Stimulated activated naive CD8-positive, alpha-beta T cell treated with anti-CD3 and anti-CD28 coated beads, Interleukin-15, amount 100 ng/mL, for 72 hours (primary cell): ENCODE measurements at regions not wholly inside any gene's neighbourhood (a gene's known extent, or its start where the extent isn't known, plus 50 kb on each side); places are given as distances from the start of the nearest gene placed in this dataset.

Experiments used
- ATAC-seq: fragments of 150-1000 bp; cut with Tn5 transposase; 2 replicates; pipeline ENCODE4 v1.10.0; 2021; ENCODE audit warnings: mild to moderate bottlenecking, moderate library complexity
- DNase-seq, 2 donors: peaks; one replicate each; pipeline ENCODE4 v3.0.0; 2021 to 2022
- H3K27ac Mint-ChIP-seq, 2 donors: one replicate each; pipeline ENCODE4 v1.8.0; 2022; ENCODE audit warnings: mild to moderate bottlenecking in 2 of 2, mixed read lengths in 2 of 2, moderate library complexity in 2 of 2
- H3K27me3 Mint-ChIP-seq: one replicate; pipeline ENCODE4 v1.8.0; 2022; ENCODE audit warnings: mixed read lengths
- H3K4me1 Mint-ChIP-seq: one replicate; pipeline ENCODE4 v1.8.0; 2022; ENCODE audit warnings: mild to moderate bottlenecking, mixed read lengths
- H3K4me3 Mint-ChIP-seq, 2 donors: one replicate each; pipeline ENCODE4 v1.8.0; 2022; ENCODE audit warnings: mild to moderate bottlenecking in 2 of 2, mixed read lengths in 2 of 2, moderate library complexity in 1 of 2
- H3K9me3 Mint-ChIP-seq, 2 donors: one replicate each; pipeline ENCODE4 v1.8.0; 2022; ENCODE audit warnings: mixed read lengths in 2 of 2

DNA sequence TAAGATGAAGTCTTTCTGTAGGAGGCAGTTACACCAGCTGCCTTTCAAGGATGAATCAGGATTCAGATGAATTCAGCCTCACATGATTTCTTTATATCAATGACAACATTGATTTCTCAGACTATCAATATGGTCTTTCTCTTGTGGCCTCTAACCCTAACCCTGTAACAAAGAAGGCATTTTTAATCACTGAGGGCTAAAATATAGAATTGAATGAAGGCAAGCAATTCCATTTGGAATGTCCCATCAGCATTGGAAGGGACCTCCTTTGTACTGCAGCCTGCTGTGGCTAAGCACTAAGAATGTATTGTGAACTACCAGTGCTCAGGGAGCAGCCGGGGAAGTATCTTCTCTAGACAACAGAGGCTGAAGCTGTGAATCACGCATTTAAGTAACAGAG is 90.6 kb upstream of the FRMD6 start:
- no peaks in the 10 kb centered on the region for H3K4me1 Mint-ChIP-seq
- H3K27me3 Mint-ChIP-seq = no peaks in the 10 kb centered on the region
- ATAC-seq (no peak), DNase-seq (no peak)
- no peaks in the 10 kb centered on the region for H3K9me3 Mint-ChIP-seq
- H3K27ac Mint-ChIP-seq = no peak overlapping the region
- no peak overlapping the region for H3K4me3 Mint-ChIP-seq

DNA sequence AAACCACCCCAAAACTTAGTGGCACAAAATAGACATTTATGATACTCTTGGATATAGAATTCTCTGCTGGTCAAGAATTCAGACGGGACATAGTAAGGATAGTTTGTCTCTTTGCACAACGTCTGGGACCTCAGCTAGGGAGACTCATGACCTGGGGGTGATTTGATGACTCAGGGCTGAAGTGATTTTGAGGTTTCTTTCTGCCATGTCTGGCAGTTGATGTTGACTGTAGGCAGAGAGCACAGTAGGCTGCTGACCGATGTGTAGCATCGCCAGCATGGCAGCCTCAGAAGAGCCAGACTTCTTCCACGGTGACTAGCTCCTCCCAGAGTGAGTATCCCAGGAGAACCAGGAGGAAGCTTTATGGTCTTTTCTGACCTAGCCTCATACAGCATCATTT is 88.9 kb upstream of the FRMD6 start:
- ATAC-seq (no peak), DNase-seq (no peak)
- no peaks in the 10 kb centered on the region for H3K27me3 Mint-ChIP-seq
- H3K4me1 Mint-ChIP-seq = peaks cover 8% of the 10 kb centered on the region
- H3K9me3 Mint-ChIP-seq = no peaks in the 10 kb centered on the region
- no peak overlapping the region for H3K4me3 Mint-ChIP-seq
- no peak overlapping the region for H3K27ac Mint-ChIP-seq

DNA sequence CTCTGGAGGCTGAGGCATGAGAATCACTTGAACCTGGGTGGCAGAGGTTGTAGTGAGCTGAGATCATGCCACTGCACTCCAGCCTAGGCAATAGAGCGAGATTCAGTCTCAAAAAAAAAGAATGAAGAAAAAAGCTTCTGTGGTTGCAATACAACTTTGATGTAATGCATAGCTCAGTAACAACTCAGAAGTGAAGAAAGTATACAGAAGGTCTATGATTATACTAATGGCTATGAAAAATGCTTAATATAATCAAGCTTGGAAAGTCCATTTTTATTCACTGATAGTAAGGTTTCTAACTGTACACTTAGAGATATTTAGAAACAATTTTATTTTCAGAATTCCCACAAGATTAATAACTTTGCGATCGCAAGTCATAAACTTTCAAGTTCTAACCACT is 88.2 kb upstream of the FRMD6 start:
- H3K4me3 Mint-ChIP-seq = no peak overlapping the region
- no peak for ATAC-seq
- H3K9me3 Mint-ChIP-seq = no peaks in the 10 kb centered on the region
- no peak for DNase-seq
- H3K27me3 Mint-ChIP-seq = no peaks in the 10 kb centered on the region
- peaks cover 8% of the 10 kb centered on the region for H3K4me1 Mint-ChIP-seq
- H3K27ac Mint-ChIP-seq = no peak overlapping the region

DNA sequence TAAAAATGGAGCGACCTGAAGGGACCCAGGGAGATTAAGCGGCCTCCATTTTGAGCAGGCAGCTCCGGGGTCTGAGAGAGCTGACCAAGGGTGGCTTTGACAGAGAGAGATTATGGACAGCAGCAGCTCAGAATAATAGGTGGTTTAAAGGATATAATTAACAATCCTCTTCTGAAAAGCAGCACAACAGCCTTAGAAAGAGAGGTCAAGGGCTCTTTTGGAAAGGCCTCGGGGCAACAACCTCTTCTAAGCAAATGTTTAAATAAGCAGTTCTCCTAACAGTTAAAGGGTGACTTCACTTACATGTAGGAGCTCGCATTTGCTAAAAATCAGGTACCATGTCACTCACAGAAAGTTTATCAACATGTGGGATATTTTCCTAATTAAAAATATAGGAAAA is 87.2 kb upstream of the FRMD6 start:
- no peak for ATAC-seq
- Mint-ChIP-seq H3K27ac (no peak overlapping the region), H3K27me3 (no peaks in the 10 kb centered on the region), H3K4me3 (no peak overlapping the region), H3K4me1 (peaks cover 8% of the 10 kb centered on the region), H3K9me3 (no peaks in the 10 kb centered on the region)
- DNase-seq = no peak

DNA sequence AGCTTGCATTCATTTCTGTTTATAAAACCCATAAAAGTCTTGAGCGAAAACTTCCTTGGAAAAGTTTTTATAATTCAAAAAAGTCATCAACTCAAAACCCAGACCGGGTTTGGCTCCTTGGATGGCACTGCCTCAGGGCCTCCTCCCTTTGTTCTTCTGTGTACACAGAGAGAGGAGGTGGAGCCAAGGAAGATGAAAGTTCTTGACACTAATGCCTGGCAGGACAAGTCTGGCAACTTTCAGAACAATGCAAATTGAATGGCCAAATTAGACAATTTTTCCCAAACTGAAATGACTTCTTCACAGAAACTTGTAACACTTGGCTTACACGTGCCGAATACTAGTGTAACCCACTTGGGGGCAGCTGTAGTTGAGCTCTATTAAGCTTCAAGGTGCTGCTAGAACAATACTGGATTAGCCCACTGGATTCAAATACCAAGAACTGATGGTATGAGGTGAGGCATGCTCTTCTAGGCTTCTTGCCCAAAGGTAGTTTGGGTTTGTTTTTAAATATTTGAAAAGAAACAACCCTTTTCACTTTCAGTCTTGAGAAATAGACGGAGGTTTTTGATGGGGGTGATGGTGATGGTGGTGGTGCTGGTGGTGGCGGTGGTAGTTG is 86.6 kb upstream of the FRMD6 start:
- Mint-ChIP-seq H3K9me3 (no peaks in the 10 kb centered on the region), H3K27ac (no peak overlapping the region), H3K4me3 (no peak overlapping the region), H3K27me3 (no peaks in the 10 kb centered on the region), H3K4me1 (peaks cover 8% of the 10 kb centered on the region)
- DNase-seq (no peak), ATAC-seq (peak; percentile 10)

DNA sequence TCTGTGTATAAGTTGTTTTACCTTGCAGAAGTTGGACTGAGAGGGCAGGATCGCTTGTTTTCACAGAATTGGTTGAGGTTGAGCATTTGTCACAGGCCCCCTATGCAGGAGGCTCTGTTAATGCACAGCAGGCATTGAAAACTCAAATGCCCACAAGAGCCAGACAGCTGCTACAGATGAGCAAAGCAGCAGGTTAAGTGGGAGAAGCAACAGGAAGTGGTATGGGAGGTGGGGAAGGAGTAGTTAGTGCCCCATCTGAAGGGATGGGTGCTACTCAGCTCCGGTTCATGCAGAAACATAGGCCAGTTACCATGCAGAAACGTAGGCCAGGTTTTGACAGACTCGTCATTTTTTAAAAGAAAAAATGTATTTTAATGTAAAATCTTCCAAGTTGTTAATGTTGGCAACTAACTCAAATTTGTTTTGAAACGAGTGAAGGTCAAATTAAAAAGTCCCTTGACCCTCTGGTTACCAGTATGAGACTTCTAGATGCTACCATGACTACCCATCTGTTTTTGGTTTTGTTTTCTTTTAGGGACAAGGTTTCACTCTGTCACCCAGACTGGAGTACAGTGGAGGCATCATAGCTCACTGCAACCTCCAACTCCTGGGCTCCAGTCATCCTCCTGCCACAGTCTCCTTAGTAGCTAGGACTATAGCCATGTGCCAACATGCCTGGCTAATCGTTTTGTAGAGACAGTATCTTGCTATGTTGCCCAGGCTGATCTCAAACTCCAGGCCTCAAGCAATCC is 84.7 kb upstream of the FRMD6 start:
- H3K4me3 Mint-ChIP-seq = no peak overlapping the region
- H3K27me3 Mint-ChIP-seq = no peaks in the 10 kb centered on the region
- peak; percentile 90 for ATAC-seq
- no peak overlapping the region for H3K27ac Mint-ChIP-seq
- no peaks in the 10 kb centered on the region for H3K9me3 Mint-ChIP-seq
- H3K4me1 Mint-ChIP-seq = peaks cover 8% of the 10 kb centered on the region
- DNase-seq = peak in 1 of 2 donors; percentile 15

DNA sequence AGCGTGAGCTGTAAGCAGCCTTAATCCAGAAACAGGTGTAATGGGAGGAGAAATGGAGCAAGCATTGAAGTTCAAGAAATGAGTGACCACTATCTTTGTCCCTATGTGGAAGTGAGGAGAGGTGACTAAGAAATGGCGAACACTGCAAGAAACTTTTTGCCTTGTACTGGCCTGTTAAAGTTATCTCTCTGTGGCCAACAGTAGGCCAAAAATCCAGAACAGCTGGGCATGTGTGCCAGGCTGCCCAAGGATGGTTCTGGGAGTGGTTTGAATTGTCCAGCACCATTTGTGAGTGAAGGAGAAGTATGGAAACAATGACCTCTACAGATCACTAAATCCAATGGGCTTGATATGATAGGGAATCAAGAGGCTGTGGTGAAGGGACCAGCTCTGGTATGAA is 83.3 kb upstream of the FRMD6 start:
- no peak for ATAC-seq
- no peak overlapping the region for H3K4me3 Mint-ChIP-seq
- H3K27me3 Mint-ChIP-seq = peaks cover 11% of the 10 kb centered on the region
- DNase-seq = no peak
- H3K27ac Mint-ChIP-seq = no peak overlapping the region
- peaks cover 8% of the 10 kb centered on the region for H3K4me1 Mint-ChIP-seq
- no peaks in the 10 kb centered on the region for H3K9me3 Mint-ChIP-seq

DNA sequence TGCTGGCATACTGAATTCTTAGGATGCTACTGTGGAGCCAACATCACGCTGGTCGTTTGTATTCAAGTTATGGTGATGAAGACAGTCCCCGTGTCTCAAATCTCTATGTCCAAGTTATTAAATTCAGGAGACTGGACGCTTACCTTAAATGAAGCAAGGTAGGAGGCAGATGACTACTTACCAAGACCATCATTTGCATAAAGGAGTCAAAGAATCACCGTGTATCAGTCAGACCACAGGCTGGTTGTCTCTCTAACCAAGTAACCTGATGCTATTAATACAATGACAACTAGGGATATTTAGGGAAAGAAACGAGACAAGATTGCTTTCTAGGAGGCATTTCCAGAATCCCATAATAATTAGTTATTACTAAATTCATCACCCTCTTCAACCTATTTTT is 78.1 kb upstream of the FRMD6 start:
- Mint-ChIP-seq H3K4me3 (no peak overlapping the region), H3K27ac (no peak overlapping the region), H3K9me3 (no peaks in the 10 kb centered on the region), H3K4me1 (no peaks in the 10 kb centered on the region), H3K27me3 (peaks cover 33% of the 10 kb centered on the region)
- no peak for DNase-seq
- ATAC-seq = no peak

DNA sequence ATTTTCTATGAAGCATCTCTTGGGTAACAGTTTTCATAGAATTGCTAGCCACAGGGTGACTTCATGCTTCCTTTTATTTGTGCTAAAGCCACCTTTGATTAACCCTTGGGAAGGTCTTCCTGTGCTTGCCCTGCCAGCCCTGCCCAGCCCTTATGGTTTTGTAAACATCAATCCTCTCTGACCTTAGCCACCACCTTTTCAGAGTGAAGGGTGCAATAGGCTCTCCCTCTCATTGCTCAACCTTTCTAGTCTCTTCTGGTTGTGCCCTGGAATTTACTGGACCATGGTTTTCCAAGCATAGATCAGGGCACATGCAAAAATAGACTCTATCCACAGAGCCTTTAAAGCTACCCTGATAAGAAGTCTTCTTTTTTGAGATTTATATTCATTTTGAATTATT is 77.7 kb upstream of the FRMD6 start:
- no peak overlapping the region for H3K4me3 Mint-ChIP-seq
- H3K27me3 Mint-ChIP-seq = peaks cover 35% of the 10 kb centered on the region
- H3K4me1 Mint-ChIP-seq = no peaks in the 10 kb centered on the region
- DNase-seq (no peak), ATAC-seq (no peak)
- H3K9me3 Mint-ChIP-seq = no peaks in the 10 kb centered on the region
- no peak overlapping the region for H3K27ac Mint-ChIP-seq

DNA sequence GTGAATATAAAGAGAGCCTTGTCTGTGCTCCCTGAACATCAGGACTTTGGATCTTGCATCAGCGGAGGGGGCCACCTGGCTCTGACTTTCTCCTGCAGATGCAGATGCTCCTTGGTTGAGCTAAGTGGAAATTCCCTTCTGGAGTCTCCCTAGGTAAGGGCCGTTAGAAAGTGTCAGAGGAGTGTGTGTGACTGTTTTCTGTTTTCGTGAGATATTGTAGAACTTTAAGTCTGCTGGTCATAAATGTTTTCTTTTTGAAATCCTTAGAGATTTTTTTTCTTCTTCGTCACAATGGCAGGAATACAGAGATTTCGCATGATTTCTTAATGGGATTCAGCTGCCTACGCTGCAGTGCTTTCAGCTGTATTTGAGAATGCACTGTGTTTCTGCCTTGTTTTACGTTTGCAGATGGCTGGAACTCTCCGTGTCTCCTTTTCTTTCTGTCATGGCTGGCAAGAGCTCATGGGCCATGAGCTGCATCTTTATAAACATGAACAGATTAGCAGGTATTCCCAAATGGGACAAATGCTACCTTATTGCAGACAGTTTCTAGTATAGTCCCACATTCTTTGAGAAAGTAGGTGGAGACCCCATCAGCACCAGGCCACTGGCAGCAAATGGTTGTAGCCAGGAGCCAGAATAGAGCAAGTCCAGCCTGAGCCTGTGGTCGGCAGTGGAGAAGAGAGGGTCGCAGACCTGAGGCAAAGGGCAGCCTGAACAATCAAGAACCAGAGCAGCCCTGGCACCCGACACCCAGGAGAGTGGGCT is 76.2 kb upstream of the FRMD6 start:
- H3K4me3 Mint-ChIP-seq = no peak overlapping the region
- no peaks in the 10 kb centered on the region for H3K4me1 Mint-ChIP-seq
- ATAC-seq (no peak), DNase-seq (no peak)
- no peaks in the 10 kb centered on the region for H3K9me3 Mint-ChIP-seq
- peaks cover 44% of the 10 kb centered on the region for H3K27me3 Mint-ChIP-seq
- peak overlapping the region in 1 of 2 donors; percentile 16 for H3K27ac Mint-ChIP-seq

DNA sequence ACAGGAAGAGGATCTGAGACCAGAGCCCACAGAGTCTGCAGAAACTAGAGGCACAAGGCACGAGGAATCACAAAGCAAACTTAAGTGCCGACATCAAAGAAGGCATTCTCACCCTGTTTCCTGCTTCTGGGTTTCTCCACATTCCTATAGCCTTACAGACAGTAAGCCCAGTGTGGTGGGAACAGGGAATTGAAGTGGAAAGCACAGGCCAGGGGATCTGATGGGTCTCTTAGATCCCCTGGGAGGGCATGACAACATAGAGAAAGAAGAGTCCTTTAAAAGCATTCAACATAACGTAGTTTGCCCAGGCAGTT is 75.6 kb upstream of the FRMD6 start:
- DNase-seq (no peak), ATAC-seq (no peak)
- Mint-ChIP-seq H3K27me3 (peaks cover 44% of the 10 kb centered on the region), H3K9me3 (no peaks in the 10 kb centered on the region), H3K4me3 (no peak overlapping the region), H3K27ac (peak overlapping the region in 1 of 2 donors; percentile 16), H3K4me1 (no peaks in the 10 kb centered on the region)

DNA sequence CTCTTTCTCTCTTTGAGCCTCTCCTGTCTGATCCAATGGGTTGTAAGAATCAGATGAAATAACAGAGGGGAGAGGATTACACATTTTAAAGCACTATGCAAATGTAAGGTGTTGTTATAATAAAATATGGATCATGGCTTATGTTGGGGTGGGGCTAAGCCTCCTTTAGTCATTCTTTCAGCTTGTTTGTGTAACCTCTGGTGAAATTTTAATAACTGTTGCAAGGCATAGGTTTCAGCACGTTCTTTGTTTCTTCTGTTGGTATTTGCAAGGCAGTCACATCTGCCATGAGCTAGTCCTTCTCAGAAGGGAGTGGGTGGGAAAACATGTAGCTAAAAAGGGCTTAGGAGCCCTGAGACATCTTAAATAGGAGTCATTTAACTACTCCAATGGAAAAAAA is 74.8 kb upstream of the FRMD6 start:
- ATAC-seq = no peak
- DNase-seq = no peak
- no peak overlapping the region for H3K27ac Mint-ChIP-seq
- H3K27me3 Mint-ChIP-seq = peaks cover 44% of the 10 kb centered on the region
- H3K4me3 Mint-ChIP-seq = no peak overlapping the region
- no peaks in the 10 kb centered on the region for H3K9me3 Mint-ChIP-seq
- H3K4me1 Mint-ChIP-seq = no peaks in the 10 kb centered on the region

DNA sequence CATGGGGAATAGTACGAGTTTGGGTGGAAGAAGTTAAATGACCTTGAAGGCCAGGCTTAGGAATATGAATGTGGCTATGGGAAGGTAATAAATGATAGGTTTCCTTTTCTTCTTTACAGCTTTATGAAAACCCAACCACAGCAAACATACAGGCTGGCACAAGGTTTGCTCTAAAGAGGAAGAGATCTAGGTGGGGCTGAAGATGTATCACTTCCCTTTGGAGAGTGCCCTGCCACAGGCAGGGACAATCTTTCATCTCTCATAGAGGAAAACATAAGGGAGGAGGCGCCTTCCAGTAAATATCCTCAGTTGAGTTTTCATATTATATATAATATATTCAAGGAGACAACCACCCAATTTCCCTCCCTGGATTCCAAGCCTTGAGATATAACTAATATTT is 72.9 kb upstream of the FRMD6 start:
- Mint-ChIP-seq H3K27me3 (peaks cover 31% of the 10 kb centered on the region), H3K4me1 (no peaks in the 10 kb centered on the region), H3K27ac (no peak overlapping the region), H3K9me3 (no peaks in the 10 kb centered on the region), H3K4me3 (no peak overlapping the region)
- DNase-seq (no peak), ATAC-seq (no peak)

DNA sequence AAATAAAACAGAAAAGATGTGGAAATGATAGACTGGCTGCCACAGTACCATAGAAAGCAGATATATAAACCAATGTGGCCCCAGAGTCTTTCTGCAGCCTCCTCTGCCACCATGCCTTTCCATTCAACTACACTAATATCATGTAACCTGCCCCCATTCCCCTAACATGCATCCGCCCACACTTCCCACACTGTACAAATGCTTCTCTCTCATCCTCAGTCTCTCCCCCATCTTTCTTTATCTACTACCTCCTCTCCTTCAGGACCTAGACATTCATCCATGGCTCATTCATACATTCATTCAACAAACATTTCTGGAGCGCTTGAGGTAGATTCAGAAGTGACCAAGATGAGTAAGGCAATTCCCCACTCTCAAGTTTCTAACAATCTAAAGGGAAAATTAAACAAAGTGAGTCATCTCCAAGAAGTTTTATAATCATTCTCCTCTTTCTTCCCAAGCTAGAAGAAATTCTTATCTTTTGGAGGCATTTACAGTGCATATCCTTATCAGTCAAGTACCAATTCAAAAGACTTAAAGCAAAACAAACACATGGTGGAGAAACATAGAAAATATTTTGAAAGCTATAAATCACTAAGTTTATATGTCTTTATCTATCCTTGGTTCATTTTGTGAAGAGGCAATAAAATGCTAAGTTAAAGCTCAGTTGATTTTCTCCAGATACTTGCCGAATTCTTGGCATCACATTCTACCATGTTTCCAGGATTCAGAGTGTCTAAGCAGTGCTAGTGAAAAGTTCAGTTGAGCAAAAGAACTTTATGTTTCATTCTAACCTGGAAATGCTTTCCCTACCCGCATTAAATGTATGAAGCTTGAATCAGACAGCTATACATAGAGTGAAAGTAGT is 70.5 kb upstream of the FRMD6 start:
- peaks cover 21% of the 10 kb centered on the region for H3K27me3 Mint-ChIP-seq
- DNase-seq (no peak), ATAC-seq (no peak)
- no peak overlapping the region for H3K27ac Mint-ChIP-seq
- H3K9me3 Mint-ChIP-seq = no peaks in the 10 kb centered on the region
- H3K4me3 Mint-ChIP-seq = no peak overlapping the region
- H3K4me1 Mint-ChIP-seq = no peaks in the 10 kb centered on the region

DNA sequence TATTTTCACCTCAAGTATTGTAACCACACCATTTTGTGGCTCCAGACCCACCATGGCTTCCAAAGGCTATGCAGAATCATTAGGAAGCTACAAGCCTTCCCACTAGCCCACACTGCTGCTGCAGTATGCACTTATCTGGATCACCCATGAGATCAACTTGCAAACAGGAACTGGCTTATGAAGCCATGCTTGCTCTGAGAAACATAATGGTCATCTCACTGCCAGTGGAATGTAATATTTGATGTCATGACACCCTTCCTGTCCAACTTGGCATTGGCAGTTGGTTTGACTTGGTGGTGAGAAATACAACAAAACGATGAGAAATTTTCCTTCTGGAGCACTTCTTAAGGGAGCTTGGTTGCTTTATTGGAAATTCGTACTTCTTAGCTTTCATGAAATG is 69.3 kb upstream of the FRMD6 start:
- H3K27ac Mint-ChIP-seq = no peak overlapping the region
- ATAC-seq = no peak
- H3K9me3 Mint-ChIP-seq = no peaks in the 10 kb centered on the region
- DNase-seq = no peak
- peaks cover 15% of the 10 kb centered on the region for H3K27me3 Mint-ChIP-seq
- no peak overlapping the region for H3K4me3 Mint-ChIP-seq
- no peaks in the 10 kb centered on the region for H3K4me1 Mint-ChIP-seq

DNA sequence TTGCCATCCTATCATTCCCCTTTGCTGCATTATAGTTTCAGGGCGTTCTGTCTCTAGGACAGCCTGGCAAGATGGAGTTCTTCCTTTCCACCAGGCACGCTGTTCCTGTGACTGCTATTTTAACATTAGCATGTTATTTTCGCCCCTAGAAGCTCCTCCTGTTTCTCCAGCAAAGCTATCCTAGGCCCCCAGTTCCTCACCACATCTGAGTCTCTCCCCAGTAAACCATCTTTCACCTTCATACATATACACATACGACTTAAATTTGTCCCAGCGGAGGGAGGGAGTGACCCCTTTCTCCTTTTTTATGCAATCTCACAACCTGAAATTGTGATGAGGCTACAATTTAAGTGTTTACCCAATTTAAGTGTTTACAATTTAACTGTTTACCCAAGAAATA is 66.7 kb upstream of the FRMD6 start:
- no peak overlapping the region for H3K4me3 Mint-ChIP-seq
- no peak for ATAC-seq
- H3K9me3 Mint-ChIP-seq = no peaks in the 10 kb centered on the region
- no peaks in the 10 kb centered on the region for H3K4me1 Mint-ChIP-seq
- H3K27me3 Mint-ChIP-seq = peaks cover 7% of the 10 kb centered on the region
- DNase-seq = no peak
- no peak overlapping the region for H3K27ac Mint-ChIP-seq
